WTC11 (cell line): ENCODE measurements at regions not wholly inside any gene's neighbourhood (a gene's known extent, or its start where the extent isn't known, plus 50 kb on each side); places are given as distances from the start of the nearest gene placed in this dataset.

Experiments
- ATAC-seq: fragments of 200-7000 bp; cut with Tn5 transposase; 2 replicates; pipeline ENCODE4 v1.10.0; 2021; ENCODE audit warnings: mild to moderate bottlenecking, moderate library complexity
- CTCF ChIA-PET: fragments of 300-600 bp; sonication (Branson Sonifier 250); formaldehyde crosslinking; loops from one replicate; lab custom pipeline; 2021; ENCODE audit warnings: antibody characterized with exemption; lab: Charles Lee
- POLR2A ChIA-PET: fragments of 350-600 bp; sonication (Branson Sonifier 250); formaldehyde crosslinking; loops from one replicate; lab custom pipeline; 2021; ENCODE audit warnings: antibody characterized with exemption; lab: Charles Lee
- DNase-seq: peaks from one replicate; pipeline ENCODE4 v3.0.0; 2021; ENCODE audit warnings: low spot score
- H3K27ac Mint-ChIP-seq: 2 replicates; pipeline ENCODE4 v1.8.0; 2021; ENCODE audit warnings: mixed read lengths
- H3K27me3 Mint-ChIP-seq: 2 replicates; pipeline ENCODE4 v1.8.0; 2021; ENCODE audit warnings: low read depth, mild to moderate bottlenecking, moderate library complexity, mixed read lengths
- H3K36me3 Mint-ChIP-seq: 2 replicates; pipeline ENCODE4 v1.8.0; 2021; ENCODE audit warnings: mixed read lengths
- H3K4me1 Mint-ChIP-seq: 2 replicates; pipeline ENCODE4 v1.8.0; 2022; ENCODE audit warnings: mixed read lengths
- H3K4me3 Mint-ChIP-seq: 2 replicates; pipeline ENCODE4 v1.8.0; 2021; ENCODE audit warnings: mild to moderate bottlenecking, moderate library complexity, mixed read lengths
- H3K9me3 Mint-ChIP-seq: 2 replicates; pipeline ENCODE4 v1.8.0; 2021; ENCODE audit warnings: mixed read lengths
- ARID4B ChIP-seq: sonication (generic); formaldehyde crosslinking; IDR thresholded peaks from 2 replicates; pipeline ENCODE4 v1.8.0; 2023; ENCODE audit warnings: missing genetic modification reagents, mild to moderate bottlenecking, borderline replicate concordance
- CBFB ChIP-seq: sonication (generic); formaldehyde crosslinking; IDR thresholded peaks from 2 replicates; pipeline ENCODE4 v1.8.1; 2022; ENCODE audit warnings: mild to moderate bottlenecking, low read depth, missing genetic modification reagents
- ETV6 ChIP-seq: sonication (generic); formaldehyde crosslinking; IDR thresholded peaks from 2 replicates; pipeline ENCODE4 v1.8.1; 2022; ENCODE audit warnings: mild to moderate bottlenecking, missing genetic modification reagents
- FOXK1 ChIP-seq: sonication (generic); formaldehyde crosslinking; IDR thresholded peaks from 2 replicates; pipeline ENCODE4 v1.8.0; 2022; ENCODE audit warnings: mild to moderate bottlenecking, moderate library complexity, missing genetic modification reagents
- FOXP1 ChIP-seq: sonication (generic); formaldehyde crosslinking; IDR thresholded peaks from 2 replicates; pipeline ENCODE4 v1.8.0; 2022; ENCODE audit warnings: missing genetic modification reagents, mild to moderate bottlenecking, moderate library complexity, borderline replicate concordance
- KAT7 ChIP-seq: sonication (generic); formaldehyde crosslinking; IDR thresholded peaks from 2 replicates; pipeline ENCODE4 v1.8.1; 2023; ENCODE audit warnings: missing genetic modification reagents, mild to moderate bottlenecking, borderline replicate concordance
- NFYB ChIP-seq: sonication (generic); formaldehyde crosslinking; conservative IDR thresholded peaks from 2 replicates; pipeline ENCODE4 v1.8.0; 2022; ENCODE audit warnings: low read depth, missing genetic modification reagents
- NR3C1 ChIP-seq: sonication (generic); formaldehyde crosslinking; conservative IDR thresholded peaks from 2 replicates; pipeline ENCODE4 v1.8.1; 2023; ENCODE audit warnings: low read depth, mild to moderate bottlenecking, missing genetic modification reagents
- PREB ChIP-seq: sonication (generic); formaldehyde crosslinking; IDR thresholded peaks from 2 replicates; pipeline ENCODE4 v1.8.1; 2022; ENCODE audit warnings: mild to moderate bottlenecking, missing genetic modification reagents, moderate library complexity, borderline replicate concordance
- PRRX2 ChIP-seq: fragments of 250-450 bp; sonication (Bioruptor Pico); IDR thresholded peaks from 2 replicates; pipeline ENCODE4 v1.8.0; 2021; ENCODE audit warnings: mild to moderate bottlenecking
- SMAD4 ChIP-seq: sonication (generic); formaldehyde crosslinking; IDR thresholded peaks from 2 replicates; pipeline ENCODE4 v1.8.0; 2022; ENCODE audit warnings: mild to moderate bottlenecking, missing genetic modification reagents
- SOX15 ChIP-seq: fragments of 250-450 bp; sonication (Bioruptor Pico); IDR thresholded peaks from 2 replicates; pipeline ENCODE4 v1.9.0; 2021; ENCODE audit warnings: mild to moderate bottlenecking
- TP53 ChIP-seq: sonication (generic); formaldehyde crosslinking; IDR thresholded peaks from 2 replicates; pipeline ENCODE4 v1.8.1; 2023; ENCODE audit warnings: mild to moderate bottlenecking, missing genetic modification reagents
- ZNF121 ChIP-seq: sonication (generic); formaldehyde crosslinking; IDR thresholded peaks from 2 replicates; pipeline ENCODE4 v1.8.0; 2023; ENCODE audit warnings: missing genetic modification reagents
- TF ChIP-seq, protein P1 (sequence below): fragments of 250-450 bp; sonication (Bioruptor Pico); IDR thresholded peaks from 2 replicates; pipeline ENCODE4 v1.8.0; 2021; ENCODE audit warnings: mild to moderate bottlenecking
- TF ChIP-seq, protein P2 (sequence below): sonication (generic); formaldehyde crosslinking; IDR thresholded peaks from 2 replicates; pipeline ENCODE4 v1.8.1; 2023; ENCODE audit warnings: mild to moderate bottlenecking, missing genetic modification reagents, moderate library complexity
- TF ChIP-seq, protein P3 (sequence below): fragments of 250-450 bp; sonication (Bioruptor Pico); IDR thresholded peaks from 2 replicates; pipeline ENCODE4 v1.9.0; 2021; ENCODE audit warnings: mild to moderate bottlenecking
- TF ChIP-seq, protein P4 (sequence below): sonication (generic); formaldehyde crosslinking; IDR thresholded peaks from 2 replicates; pipeline ENCODE4 v1.8.1; 2022; ENCODE audit warnings: mild to moderate bottlenecking, moderate library complexity, missing genetic modification reagents

- TF ChIP-seq SOX15 (CRISPR knock-in tag) (no peak), SMAD4 (no peak), PREB (CRISPR knock-in tag) (no peak), ETV6 (CRISPR knock-in tag) (no peak), ARID4B (no peak), PRRX2 (CRISPR knock-in tag) (no peak), TP53 (CRISPR knock-in tag) (no peak)
- TF ChIP-seq, protein P1, sequence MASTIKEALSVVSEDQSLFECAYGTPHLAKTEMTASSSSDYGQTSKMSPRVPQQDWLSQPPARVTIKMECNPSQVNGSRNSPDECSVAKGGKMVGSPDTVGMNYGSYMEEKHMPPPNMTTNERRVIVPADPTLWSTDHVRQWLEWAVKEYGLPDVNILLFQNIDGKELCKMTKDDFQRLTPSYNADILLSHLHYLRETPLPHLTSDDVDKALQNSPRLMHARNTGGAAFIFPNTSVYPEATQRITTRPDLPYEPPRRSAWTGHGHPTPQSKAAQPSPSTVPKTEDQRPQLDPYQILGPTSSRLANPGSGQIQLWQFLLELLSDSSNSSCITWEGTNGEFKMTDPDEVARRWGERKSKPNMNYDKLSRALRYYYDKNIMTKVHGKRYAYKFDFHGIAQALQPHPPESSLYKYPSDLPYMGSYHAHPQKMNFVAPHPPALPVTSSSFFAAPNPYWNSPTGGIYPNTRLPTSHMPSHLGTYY (CRISPR knock-in tag): no peak
- ATAC-seq (no peak), DNase-seq (no peak)
- H3K27ac Mint-ChIP-seq: no peak overlapping the region
- CTCF ChIA-PET: no interaction called here
- peaks cover 9% of the 10 kb centered on the region for H3K4me1 Mint-ChIP-seq
- no peaks in the 10 kb centered on the region for H3K9me3 Mint-ChIP-seq
- H3K36me3 Mint-ChIP-seq: peaks cover 8% of the 10 kb centered on the region
- H3K27me3 Mint-ChIP-seq: no peaks in the 10 kb centered on the region
- POLR2A ChIA-PET: no interaction called here
- H3K4me3 Mint-ChIP-seq: no peak overlapping the region
Measured at GRCh38 chr19:5237190-5237780, 103.3 kb downstream of the PTPRS start.

DNA sequence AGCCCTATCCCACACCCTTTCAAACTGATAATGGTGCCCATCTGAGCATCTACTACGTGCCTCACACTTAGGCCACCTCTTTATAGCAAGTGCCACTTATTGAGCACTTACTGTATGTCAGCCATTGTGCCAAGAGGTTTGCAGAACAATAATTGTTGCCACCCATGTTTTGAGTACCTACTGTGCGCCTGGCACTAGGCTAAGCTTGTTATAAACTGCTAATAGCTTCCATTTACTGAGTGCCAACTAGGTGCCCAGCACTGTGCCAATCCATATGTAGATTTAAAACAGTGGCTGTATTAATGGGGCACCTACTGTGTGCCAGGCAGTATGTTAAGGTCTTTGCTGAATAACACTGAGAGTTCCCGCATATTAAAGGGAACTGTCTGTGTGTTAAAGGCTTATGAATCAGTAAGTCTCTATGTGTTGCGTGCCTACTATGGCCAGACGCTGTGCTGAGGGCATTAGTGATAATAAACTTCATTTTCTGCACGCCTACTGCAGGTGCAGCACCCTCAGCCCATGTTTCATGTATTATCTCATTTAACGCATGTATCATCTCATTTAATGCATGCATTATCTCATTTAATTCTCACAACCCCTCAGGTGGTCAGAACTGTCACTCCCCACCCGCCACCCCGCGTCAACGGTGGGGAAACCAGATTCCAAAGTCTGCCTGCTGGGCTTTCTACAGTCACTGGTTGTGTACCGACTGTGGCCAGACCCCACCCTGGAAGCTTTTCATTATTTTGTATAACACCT is 105.0 kb downstream of the PTPRS start:
- Mint-ChIP-seq H3K4me1 (peaks cover 9% of the 10 kb centered on the region), H3K4me3 (no peak overlapping the region), H3K27ac (no peak overlapping the region), H3K27me3 (no peaks in the 10 kb centered on the region), H3K9me3 (no peaks in the 10 kb centered on the region), H3K36me3 (peaks cover 12% of the 10 kb centered on the region)
- DNase-seq (no peak), ATAC-seq (no peak)
- CTCF ChIA-PET: no interaction called here
- POLR2A ChIA-PET: no interaction called here
- TF ChIP-seq FOXP1 (CRISPR knock-in tag): no peak

GRCh38 chr19:5234412-5234811 is 106.2 kb downstream of the PTPRS start:
- ATAC-seq: no peak
- H3K27me3 Mint-ChIP-seq: no peaks in the 10 kb centered on the region
- no peak for DNase-seq
- H3K4me1 Mint-ChIP-seq: peaks cover 4% of the 10 kb centered on the region
- H3K27ac Mint-ChIP-seq: no peak overlapping the region
- CTCF ChIA-PET: interaction anchor here (0.6 kb wide), 2 partner anchors 58 to 1231 kb away, joined by 3 to 5 read pairs; no protein-coding TSS in a partner anchor
- no peak overlapping the region for H3K4me3 Mint-ChIP-seq
- peaks cover 10% of the 10 kb centered on the region for H3K36me3 Mint-ChIP-seq
- POLR2A ChIA-PET: no interaction called here
- H3K9me3 Mint-ChIP-seq: no peaks in the 10 kb centered on the region
- TF ChIP-seq, protein P2, sequence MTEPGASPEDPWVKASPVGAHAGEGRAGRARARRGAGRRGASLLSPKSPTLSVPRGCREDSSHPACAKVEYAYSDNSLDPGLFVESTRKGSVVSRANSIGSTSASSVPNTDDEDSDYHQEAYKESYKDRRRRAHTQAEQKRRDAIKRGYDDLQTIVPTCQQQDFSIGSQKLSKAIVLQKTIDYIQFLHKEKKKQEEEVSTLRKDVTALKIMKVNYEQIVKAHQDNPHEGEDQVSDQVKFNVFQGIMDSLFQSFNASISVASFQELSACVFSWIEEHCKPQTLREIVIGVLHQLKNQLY (CRISPR knock-in tag): no peak
- TF ChIP-seq, protein P3, sequence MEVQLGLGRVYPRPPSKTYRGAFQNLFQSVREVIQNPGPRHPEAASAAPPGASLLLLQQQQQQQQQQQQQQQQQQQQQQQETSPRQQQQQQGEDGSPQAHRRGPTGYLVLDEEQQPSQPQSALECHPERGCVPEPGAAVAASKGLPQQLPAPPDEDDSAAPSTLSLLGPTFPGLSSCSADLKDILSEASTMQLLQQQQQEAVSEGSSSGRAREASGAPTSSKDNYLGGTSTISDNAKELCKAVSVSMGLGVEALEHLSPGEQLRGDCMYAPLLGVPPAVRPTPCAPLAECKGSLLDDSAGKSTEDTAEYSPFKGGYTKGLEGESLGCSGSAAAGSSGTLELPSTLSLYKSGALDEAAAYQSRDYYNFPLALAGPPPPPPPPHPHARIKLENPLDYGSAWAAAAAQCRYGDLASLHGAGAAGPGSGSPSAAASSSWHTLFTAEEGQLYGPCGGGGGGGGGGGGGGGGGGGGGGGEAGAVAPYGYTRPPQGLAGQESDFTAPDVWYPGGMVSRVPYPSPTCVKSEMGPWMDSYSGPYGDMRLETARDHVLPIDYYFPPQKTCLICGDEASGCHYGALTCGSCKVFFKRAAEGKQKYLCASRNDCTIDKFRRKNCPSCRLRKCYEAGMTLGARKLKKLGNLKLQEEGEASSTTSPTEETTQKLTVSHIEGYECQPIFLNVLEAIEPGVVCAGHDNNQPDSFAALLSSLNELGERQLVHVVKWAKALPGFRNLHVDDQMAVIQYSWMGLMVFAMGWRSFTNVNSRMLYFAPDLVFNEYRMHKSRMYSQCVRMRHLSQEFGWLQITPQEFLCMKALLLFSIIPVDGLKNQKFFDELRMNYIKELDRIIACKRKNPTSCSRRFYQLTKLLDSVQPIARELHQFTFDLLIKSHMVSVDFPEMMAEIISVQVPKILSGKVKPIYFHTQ: no peak
- TF ChIP-seq KAT7 (CRISPR knock-in tag): no peak
- TF ChIP-seq NFYB (CRISPR knock-in tag): no peak
- no peak for TF ChIP-seq ZNF121
- TF ChIP-seq, protein P4, sequence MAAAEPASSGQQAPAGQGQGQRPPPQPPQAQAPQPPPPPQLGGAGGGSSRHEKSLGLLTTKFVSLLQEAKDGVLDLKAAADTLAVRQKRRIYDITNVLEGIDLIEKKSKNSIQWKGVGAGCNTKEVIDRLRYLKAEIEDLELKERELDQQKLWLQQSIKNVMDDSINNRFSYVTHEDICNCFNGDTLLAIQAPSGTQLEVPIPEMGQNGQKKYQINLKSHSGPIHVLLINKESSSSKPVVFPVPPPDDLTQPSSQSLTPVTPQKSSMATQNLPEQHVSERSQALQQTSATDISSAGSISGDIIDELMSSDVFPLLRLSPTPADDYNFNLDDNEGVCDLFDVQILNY (CRISPR knock-in tag): no peak
- TF ChIP-seq NR3C1: no peak
- no peak for TF ChIP-seq PREB (CRISPR knock-in tag)
- no peak for TF ChIP-seq CBFB (CRISPR knock-in tag)
- TF ChIP-seq FOXK1: no peak
